Upper lobe of right lung (tissue), 1 donor: ENCODE measurements at regions not wholly inside any gene's neighbourhood (a gene's known extent, or its start where the extent isn't known, plus 50 kb on each side); places are given as distances from the start of the nearest gene placed in this dataset.

Experiments
- ATAC-seq: fragments of 200-7000 bp; cut with Tn5 transposase; one replicate; pipeline ENCODE4 v1.9.1; 2020; ENCODE audit warnings: mild to moderate bottlenecking, moderate library complexity
- DNase-seq: peaks from one replicate; pipeline ENCODE4 v3.0.0-alpha.2; 2020
- H3K27ac ChIP-seq: fragments of 200-600 bp; one replicate; pipeline ENCODE4 v1.8.0; 2022
- H3K27me3 ChIP-seq: fragments of 200-600 bp; one replicate; pipeline ENCODE4 v1.8.0; 2022; ENCODE audit warnings: mild to moderate bottlenecking
- H3K36me3 ChIP-seq: fragments of 200-600 bp; one replicate; pipeline ENCODE4 v1.8.0; 2022
- H3K4me1 ChIP-seq: fragments of 200-600 bp; one replicate; pipeline ENCODE4 v1.8.0; 2022
- H3K4me3 ChIP-seq: fragments of 200-600 bp; one replicate; pipeline ENCODE4 v1.8.0; 2022; ENCODE audit warnings: mild to moderate bottlenecking
- H3K9me3 ChIP-seq: fragments of 200-600 bp; one replicate; pipeline ENCODE4 v1.8.0; 2022
- intact Hi-C: fragments of 100-400 bp; cut with DNase I; formaldehyde crosslinking; loops from one replicate; pipeline ENCODE4 v1.11.0; 2022
- TF ChIP-seq, protein P1 (sequence below): fragments of 200-600 bp; IDR thresholded peaks from one replicate; pipeline ENCODE4 v1.8.0; 2022; ENCODE audit warnings: antibody characterized with exemption
- donor health status: DM: no; HTN: yes; CAD: no; lungs with severe emphysema.

DNA sequence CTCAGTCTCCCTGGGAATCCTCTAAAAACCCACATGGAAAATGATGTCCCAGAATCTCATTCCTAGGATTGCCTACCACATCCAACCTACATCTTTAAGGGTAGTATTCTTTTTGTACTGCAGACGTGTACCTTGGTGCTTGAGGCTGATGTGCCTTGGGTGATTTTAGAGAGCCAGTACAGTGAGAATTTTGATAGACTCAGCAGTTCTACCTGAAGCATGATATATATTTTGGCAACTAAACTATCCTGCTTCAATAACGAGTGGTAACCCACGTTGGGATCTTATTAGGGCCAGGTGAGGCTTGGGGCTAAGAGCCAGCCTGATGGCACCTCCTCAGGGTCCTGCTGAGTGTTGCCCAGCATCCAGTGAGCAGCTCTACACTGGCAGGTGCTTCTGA lies 140.4 kb downstream of the ZNF518B start:
- H3K9me3 ChIP-seq, result no peaks in the 10 kb centered on the region
- no peaks in the 10 kb centered on the region for H3K36me3 ChIP-seq
- intact Hi-C loops, result no loop called here
- ATAC-seq (no peak), DNase-seq (no peak)
- no peaks in the 10 kb centered on the region for H3K27me3 ChIP-seq
- H3K4me1 ChIP-seq, result no peaks in the 10 kb centered on the region
- no peak overlapping the region for H3K4me3 ChIP-seq
- TF ChIP-seq, protein P1, sequence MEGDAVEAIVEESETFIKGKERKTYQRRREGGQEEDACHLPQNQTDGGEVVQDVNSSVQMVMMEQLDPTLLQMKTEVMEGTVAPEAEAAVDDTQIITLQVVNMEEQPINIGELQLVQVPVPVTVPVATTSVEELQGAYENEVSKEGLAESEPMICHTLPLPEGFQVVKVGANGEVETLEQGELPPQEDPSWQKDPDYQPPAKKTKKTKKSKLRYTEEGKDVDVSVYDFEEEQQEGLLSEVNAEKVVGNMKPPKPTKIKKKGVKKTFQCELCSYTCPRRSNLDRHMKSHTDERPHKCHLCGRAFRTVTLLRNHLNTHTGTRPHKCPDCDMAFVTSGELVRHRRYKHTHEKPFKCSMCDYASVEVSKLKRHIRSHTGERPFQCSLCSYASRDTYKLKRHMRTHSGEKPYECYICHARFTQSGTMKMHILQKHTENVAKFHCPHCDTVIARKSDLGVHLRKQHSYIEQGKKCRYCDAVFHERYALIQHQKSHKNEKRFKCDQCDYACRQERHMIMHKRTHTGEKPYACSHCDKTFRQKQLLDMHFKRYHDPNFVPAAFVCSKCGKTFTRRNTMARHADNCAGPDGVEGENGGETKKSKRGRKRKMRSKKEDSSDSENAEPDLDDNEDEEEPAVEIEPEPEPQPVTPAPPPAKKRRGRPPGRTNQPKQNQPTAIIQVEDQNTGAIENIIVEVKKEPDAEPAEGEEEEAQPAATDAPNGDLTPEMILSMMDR, result no peak
- H3K27ac ChIP-seq, result no peak overlapping the region

DNA sequence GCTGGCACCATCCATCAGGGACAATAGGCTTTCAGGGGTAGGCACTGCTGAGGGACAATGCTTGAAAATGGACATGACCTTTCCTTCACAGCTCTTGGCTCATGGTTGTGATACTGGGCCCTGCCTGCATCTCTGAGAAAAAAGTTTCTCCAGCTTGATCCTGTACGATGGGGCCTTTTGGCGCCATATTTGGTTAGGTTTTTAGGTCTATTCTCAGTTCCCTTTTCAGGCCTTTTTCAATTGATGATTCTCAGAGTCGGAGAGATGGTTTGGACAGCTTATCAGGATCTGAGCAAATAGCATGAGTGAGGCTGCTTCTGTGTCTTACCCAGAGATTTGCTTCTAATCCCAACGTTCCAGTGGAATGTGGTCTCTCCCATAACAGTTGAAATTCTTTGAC lies 141.6 kb downstream of the ZNF518B start:
- Histone ChIP-seq H3K27ac (no peak overlapping the region), H3K9me3 (no peaks in the 10 kb centered on the region), H3K27me3 (no peaks in the 10 kb centered on the region), H3K4me3 (no peak overlapping the region), H3K36me3 (no peaks in the 10 kb centered on the region), H3K4me1 (no peaks in the 10 kb centered on the region)
- intact Hi-C loops, result no loop called here
- DNase-seq (no peak), ATAC-seq (no peak)
- TF ChIP-seq, protein P1, result no peak

- intact Hi-C loops, result no loop called here
- no peaks in the 10 kb centered on the region for H3K36me3 ChIP-seq
- H3K27me3 ChIP-seq, result no peaks in the 10 kb centered on the region
- H3K4me1 ChIP-seq, result no peaks in the 10 kb centered on the region
- no peak for DNase-seq
- ATAC-seq, result no peak
- TF ChIP-seq, protein P1, result no peak
- H3K4me3 ChIP-seq, result no peak overlapping the region
- H3K9me3 ChIP-seq, result no peaks in the 10 kb centered on the region
- no peak overlapping the region for H3K27ac ChIP-seq
These were observed 144.7 kb downstream of the ZNF518B start for GRCh38 chr4:10312568-10312967.

GRCh38 chr4:10311939-10312338 lies 145.3 kb downstream of the ZNF518B start:
- intact Hi-C loops, result no loop called here
- ATAC-seq, result no peak

DNA sequence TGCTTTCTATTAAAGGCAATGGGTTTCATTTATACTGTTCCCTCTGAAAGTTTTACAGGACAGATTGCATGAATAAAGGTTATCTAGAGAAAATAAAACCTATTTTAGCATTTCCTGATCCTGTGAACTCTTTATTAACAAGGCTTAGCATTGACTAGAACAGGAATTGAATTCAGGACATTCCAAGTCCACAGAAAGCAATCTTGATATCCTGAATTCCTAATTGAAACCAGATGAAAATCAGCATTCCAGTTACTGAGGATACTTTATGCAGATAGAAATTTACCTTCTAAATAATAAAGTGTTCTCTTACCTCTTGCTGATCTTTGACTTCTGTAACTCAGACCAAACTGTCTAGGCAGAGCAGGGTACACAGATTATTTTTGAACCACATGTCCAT lies 151.4 kb downstream of the ZNF518B start:
- H3K4me1 ChIP-seq, result no peaks in the 10 kb centered on the region
- H3K9me3 ChIP-seq, result no peaks in the 10 kb centered on the region
- no peak overlapping the region for H3K27ac ChIP-seq
- H3K27me3 ChIP-seq, result no peaks in the 10 kb centered on the region
- no peak overlapping the region for H3K4me3 ChIP-seq
- ATAC-seq (no peak), DNase-seq (no peak)
- intact Hi-C loops, result no loop called here
- H3K36me3 ChIP-seq, result no peaks in the 10 kb centered on the region
- TF ChIP-seq, protein P1, result no peak

More at GRCh38 chr4:10311939-10312338, 145.3 kb downstream of the ZNF518B start:
- H3K27ac ChIP-seq, result no peak overlapping the region
- TF ChIP-seq, protein P1, result no peak
- no peak overlapping the region for H3K4me3 ChIP-seq
- no peaks in the 10 kb centered on the region for H3K9me3 ChIP-seq
- no peaks in the 10 kb centered on the region for H3K27me3 ChIP-seq
- H3K4me1 ChIP-seq, result no peaks in the 10 kb centered on the region
- H3K36me3 ChIP-seq, result no peaks in the 10 kb centered on the region
- no peak for DNase-seq

GRCh38 chr4:10303291-10303690 lies 153.9 kb downstream of the ZNF518B start:
- H3K4me1 ChIP-seq, result no peaks in the 10 kb centered on the region
- intact Hi-C loops, result no loop called here
- H3K27ac ChIP-seq, result no peak overlapping the region
- H3K27me3 ChIP-seq, result no peaks in the 10 kb centered on the region
- DNase-seq (no peak), ATAC-seq (no peak)
- no peaks in the 10 kb centered on the region for H3K9me3 ChIP-seq
- TF ChIP-seq, protein P1, result no peak
- no peak overlapping the region for H3K4me3 ChIP-seq
- no peaks in the 10 kb centered on the region for H3K36me3 ChIP-seq
